Heart left ventricle (tissue), 13 donors: ENCODE measurements at regions not wholly inside any gene's neighbourhood (a gene's known extent, or its start where the extent isn't known, plus 50 kb on each side); places are given as distances from the start of the nearest gene placed in this dataset.

Experiments used
- POLR2A ChIP-seq, 2 donors: fragments of 450-650 bp; IDR thresholded peaks; one replicate each; pipeline ENCODE4 v1.6.1; 2017; ENCODE audit warnings: antibody characterized with exemption in 2 of 2, mild to moderate bottlenecking in 2 of 2, moderate library complexity in 2 of 2
- TF ChIP-seq, protein P1 (sequence below), 12 donors: fragments of 200-600 bp; sonication (generic) in 4 of 12; IDR thresholded peaks; one replicate each; pipeline versions ENCODE4 v1.5.0 to v1.8.0; 2018 to 2022; ENCODE audit warnings: antibody characterized with exemption in 12 of 12, mild to moderate bottlenecking in 5 of 12
- donor health status: ischemic (EF 13 %, LVEDD 7.1; RV severe dilation, severe dysfunction).
- donor health status: DM: no; HTN: yes; CAD: no.
- donor health status: DM: no; HTN: no; CAD: no.
- donor health status: ischemic (EF 25% LVEDD 6.9; RV normal size, moderate dysfunction).
- donor health status: ischemic (EF 25% LVEDD 5.7; RV mildly dilated, moderate dysfunction).
- donor health status: ischemic (EF 35%, LVEDD 5.7; RV mildly dilated, moderate dysfunction).
- donor health status: nonischemic (EF 11% LVEDD 7.7; RV severe dilation, severe dysfunction).
- donor health status: DM: yes; HTN: yes; CAD: no.
- donor health status: PGD.
- donor health status: ischemic (EF 29% LVEDD 5.4; RV normal size, mild dysfunction).
- donor health status: nonischemic (EF 23%, LVEDD 6.1; RV moderate dilation, normal function).

GRCh38 chrY:7463711-7464110 lies 552.2 kb upstream of the AMELY start:
- TF ChIP-seq, protein P1, sequence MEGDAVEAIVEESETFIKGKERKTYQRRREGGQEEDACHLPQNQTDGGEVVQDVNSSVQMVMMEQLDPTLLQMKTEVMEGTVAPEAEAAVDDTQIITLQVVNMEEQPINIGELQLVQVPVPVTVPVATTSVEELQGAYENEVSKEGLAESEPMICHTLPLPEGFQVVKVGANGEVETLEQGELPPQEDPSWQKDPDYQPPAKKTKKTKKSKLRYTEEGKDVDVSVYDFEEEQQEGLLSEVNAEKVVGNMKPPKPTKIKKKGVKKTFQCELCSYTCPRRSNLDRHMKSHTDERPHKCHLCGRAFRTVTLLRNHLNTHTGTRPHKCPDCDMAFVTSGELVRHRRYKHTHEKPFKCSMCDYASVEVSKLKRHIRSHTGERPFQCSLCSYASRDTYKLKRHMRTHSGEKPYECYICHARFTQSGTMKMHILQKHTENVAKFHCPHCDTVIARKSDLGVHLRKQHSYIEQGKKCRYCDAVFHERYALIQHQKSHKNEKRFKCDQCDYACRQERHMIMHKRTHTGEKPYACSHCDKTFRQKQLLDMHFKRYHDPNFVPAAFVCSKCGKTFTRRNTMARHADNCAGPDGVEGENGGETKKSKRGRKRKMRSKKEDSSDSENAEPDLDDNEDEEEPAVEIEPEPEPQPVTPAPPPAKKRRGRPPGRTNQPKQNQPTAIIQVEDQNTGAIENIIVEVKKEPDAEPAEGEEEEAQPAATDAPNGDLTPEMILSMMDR (IDR thresholded peaks at IDR 0.05), result no peak
- no peak for TF ChIP-seq POLR2A (IDR thresholded peaks at IDR 0.05)
